ENCODE measurements at regions not wholly inside any gene's neighbourhood (a gene's known extent, or its start where the extent isn't known, plus 50 kb on each side); places are given as distances from the start of the nearest gene placed in this dataset.

DNA sequence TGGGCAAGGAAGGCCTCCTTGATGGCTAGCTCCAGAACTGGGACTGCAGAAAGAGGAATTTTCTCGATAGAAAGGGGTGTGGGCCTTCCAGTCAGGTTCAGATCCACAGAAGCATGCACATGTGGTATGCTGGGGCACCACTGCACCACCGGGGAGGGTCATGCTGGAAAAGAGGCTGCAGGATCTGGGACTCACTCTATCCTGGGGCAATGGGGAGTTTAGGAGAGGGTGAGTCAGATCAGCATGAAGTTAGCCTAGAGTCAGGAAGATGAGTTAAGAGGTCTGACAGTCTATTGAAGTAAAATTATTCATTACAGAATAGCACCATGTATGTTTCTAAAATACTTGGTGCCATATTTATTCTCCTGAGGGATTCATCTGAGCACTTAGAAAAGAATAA, 130.2 kb upstream of the TOPAZ1 start:
- intact Hi-C loops (cut with DNase I) = no loop called here
- DNase-seq (no peak), ATAC-seq (no peak)
- H3K9me3 ChIP-seq = no peaks in the 10 kb centered on the region
- H3K4me1 ChIP-seq = no peaks in the 10 kb centered on the region
- TF ChIP-seq, protein P1, sequence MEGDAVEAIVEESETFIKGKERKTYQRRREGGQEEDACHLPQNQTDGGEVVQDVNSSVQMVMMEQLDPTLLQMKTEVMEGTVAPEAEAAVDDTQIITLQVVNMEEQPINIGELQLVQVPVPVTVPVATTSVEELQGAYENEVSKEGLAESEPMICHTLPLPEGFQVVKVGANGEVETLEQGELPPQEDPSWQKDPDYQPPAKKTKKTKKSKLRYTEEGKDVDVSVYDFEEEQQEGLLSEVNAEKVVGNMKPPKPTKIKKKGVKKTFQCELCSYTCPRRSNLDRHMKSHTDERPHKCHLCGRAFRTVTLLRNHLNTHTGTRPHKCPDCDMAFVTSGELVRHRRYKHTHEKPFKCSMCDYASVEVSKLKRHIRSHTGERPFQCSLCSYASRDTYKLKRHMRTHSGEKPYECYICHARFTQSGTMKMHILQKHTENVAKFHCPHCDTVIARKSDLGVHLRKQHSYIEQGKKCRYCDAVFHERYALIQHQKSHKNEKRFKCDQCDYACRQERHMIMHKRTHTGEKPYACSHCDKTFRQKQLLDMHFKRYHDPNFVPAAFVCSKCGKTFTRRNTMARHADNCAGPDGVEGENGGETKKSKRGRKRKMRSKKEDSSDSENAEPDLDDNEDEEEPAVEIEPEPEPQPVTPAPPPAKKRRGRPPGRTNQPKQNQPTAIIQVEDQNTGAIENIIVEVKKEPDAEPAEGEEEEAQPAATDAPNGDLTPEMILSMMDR (IDR thresholded peaks at IDR 0.05) = no peak
- no peak overlapping the region for H3K27ac ChIP-seq
- no peak overlapping the region for H3K4me3 ChIP-seq
- peaks cover 0 to 14% of the 10 kb centered on the region in 2 donors for H3K27me3 ChIP-seq
- no peaks in the 10 kb centered on the region for H3K36me3 ChIP-seq

DNA sequence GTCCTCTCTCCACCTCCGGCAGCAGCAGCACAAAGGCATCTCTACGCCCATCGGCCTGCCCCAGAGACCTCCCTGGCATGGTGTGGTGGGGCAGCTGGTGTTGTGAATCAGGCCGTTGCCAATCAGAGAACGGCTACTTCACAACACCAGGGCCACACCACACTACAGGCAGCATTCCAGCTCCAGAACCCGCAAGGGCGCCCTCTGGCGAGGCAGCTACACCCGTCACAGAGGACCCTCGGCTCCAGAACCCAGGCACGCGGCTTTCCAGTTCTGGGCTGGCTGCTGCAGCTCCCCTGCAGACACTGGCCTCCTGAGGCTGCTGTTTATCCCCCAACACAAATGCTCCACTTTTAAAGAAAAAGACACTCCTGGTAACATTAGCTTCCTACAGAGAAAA, 127.5 kb upstream of the TOPAZ1 start:
- Histone ChIP-seq H3K27me3 (peaks cover 0 to 8% of the 10 kb centered on the region in 2 donors), H3K27ac (no peak overlapping the region), H3K36me3 (no peaks in the 10 kb centered on the region), H3K4me1 (no peaks in the 10 kb centered on the region), H3K9me3 (no peaks in the 10 kb centered on the region), H3K4me3 (no peak overlapping the region)
- intact Hi-C loops (cut with DNase I) = no loop called here
- DNase-seq (peak in 1 of 4 donors; percentile 76), ATAC-seq (peak; percentile 16)
- TF ChIP-seq, protein P1 (IDR thresholded peaks at IDR 0.05) = peak in 1 of 2 donors; percentile 19

DNA sequence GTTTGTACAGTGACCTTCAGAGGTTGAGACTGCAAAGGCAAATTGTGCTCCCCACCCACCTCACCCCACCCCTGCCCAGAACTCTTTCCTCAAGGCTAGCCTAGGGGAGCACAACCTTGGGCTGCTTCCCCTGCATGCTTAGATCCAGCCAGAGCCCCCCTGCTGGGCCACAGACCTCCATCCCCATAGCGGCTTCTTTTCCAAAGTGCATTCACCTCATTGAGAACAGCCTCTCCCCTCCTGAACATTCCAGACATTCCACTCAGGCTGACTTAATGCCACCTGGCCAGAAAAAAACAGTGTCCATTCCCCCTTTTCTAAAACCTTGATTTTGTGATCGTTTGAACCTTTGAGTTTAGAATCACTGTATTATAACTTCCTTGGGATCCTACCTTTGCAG, 124.4 kb upstream of the TOPAZ1 start:
- Histone ChIP-seq H3K36me3 (no peaks in the 10 kb centered on the region), H3K27me3 (peaks cover 0 to 8% of the 10 kb centered on the region in 2 donors), H3K4me3 (no peak overlapping the region), H3K9me3 (no peaks in the 10 kb centered on the region), H3K4me1 (no peaks in the 10 kb centered on the region), H3K27ac (no peak overlapping the region)
- intact Hi-C loops (cut with DNase I) = no loop called here
- TF ChIP-seq, protein P1 (IDR thresholded peaks at IDR 0.05) = no peak
- peak; percentile 70 for ATAC-seq
- no peak for DNase-seq

DNA sequence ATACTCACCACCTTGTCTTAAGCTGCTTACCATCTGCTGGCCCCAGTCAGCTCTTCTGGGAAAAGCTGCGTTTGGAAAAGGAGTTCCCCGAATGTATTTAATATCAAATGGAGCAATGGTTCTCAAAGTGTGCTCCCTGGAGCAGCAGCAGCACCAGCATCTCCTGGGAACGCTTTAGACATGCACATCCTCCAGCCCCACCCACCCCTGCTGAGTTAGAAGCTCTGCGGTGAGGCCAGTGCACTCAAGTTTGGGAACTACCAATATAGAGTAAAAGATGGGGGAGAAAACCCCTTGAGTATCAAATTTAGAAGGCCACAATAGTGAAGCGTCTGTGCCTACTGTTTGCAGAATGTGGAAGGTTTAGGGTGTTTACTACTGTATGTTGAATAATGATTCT, 124.0 kb upstream of the TOPAZ1 start:
- ATAC-seq = peak; percentile 13
- Histone ChIP-seq H3K4me3 (no peak overlapping the region), H3K36me3 (no peaks in the 10 kb centered on the region), H3K4me1 (no peaks in the 10 kb centered on the region), H3K27me3 (peaks cover 0 to 8% of the 10 kb centered on the region in 2 donors), H3K27ac (no peak overlapping the region), H3K9me3 (no peaks in the 10 kb centered on the region)
- no peak for DNase-seq
- intact Hi-C loops (cut with DNase I) = no loop called here
- TF ChIP-seq, protein P1 (IDR thresholded peaks at IDR 0.05) = no peak

DNA sequence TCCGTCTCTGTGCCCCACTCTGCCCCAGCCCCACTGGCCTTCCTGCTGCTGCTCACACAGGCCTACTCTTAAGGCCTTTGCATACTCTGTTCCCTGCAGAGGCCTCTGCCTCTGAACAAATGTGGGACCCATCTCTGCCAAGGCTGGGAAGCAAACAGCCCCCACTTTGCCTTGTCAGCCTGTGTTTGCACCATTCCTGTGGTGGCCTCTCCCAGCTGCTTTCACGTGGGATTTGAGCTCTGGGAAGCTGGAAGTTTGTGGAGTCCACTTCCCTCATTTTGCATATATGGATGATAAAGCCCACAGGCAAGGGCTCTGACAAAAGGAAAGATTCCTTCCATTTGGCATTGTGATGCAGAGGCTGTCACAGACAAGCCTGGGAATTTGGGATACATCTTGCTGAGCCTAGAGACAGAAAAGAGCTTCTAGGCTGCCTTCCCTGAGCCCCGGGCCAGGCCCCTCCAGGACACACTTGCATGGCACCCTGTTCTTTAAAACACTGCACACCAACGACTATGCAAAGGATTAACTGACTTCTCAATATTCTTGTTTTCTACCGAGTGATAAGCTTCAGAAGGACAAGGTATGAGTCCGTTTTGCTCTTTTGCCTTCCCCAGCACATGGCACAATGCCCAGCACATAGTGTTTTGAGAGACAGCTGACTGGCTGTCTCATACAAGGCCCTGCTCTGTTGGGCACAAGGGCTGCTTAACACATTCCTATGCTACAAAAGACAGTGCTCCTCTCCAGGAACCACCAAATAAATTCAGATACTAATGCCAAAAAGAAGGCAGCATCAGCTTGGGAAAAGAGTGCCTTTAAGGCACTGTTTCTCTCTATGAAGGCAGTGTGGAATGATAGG, 120.7 kb upstream of the TOPAZ1 start:
- Histone ChIP-seq H3K27ac (no peak overlapping the region), H3K9me3 (no peaks in the 10 kb centered on the region), H3K27me3 (no peaks in the 10 kb centered on the region), H3K4me1 (no peaks in the 10 kb centered on the region), H3K4me3 (no peak overlapping the region), H3K36me3 (no peaks in the 10 kb centered on the region)
- TF ChIP-seq, protein P1 (IDR thresholded peaks at IDR 0.05) = no peak
- intact Hi-C loops (cut with DNase I) = no loop called here
- DNase-seq (no peak), ATAC-seq (peak; percentile 46)
